ENCODE measurements at regions not wholly inside any gene's neighbourhood (a gene's known extent, or its start where the extent isn't known, plus 50 kb on each side); places are given as distances from the start of the nearest gene placed in this dataset.

GRCh38 chr7:125572414-125572813 lies 642.8 kb upstream of the POT1 start:
- no peak overlapping the region for H3K27ac ChIP-seq
- H3K4me1 ChIP-seq, result no peaks in the 10 kb centered on the region
- WGBS, 3 donors, result 60 to 79% (median 66%) methylated on average over 1 of the region's 1 CpG
- H3K4me3 ChIP-seq, result no peak overlapping the region
- no peaks in the 10 kb centered on the region for H3K36me3 ChIP-seq (ENCODE audit: insufficient read depth in 1 of 2, low read depth in 1 of 2)
- ATAC-seq (no peak), DNase-seq (no peak)
- intact Hi-C loops (cut with DNase I), result no loop called here
- no peaks in the 10 kb centered on the region for H3K27me3 ChIP-seq (ENCODE audit: insufficient read depth in 3 of 3, low read length in 2 of 3)
- H3K9me3 ChIP-seq, result no peaks in the 10 kb centered on the region
- TF ChIP-seq CTCF (IDR thresholded peaks at IDR 0.05), result no peak

GRCh38 chr7:125568799-125569198 lies 639.2 kb upstream of the POT1 start:
- DNase-seq (no peak), ATAC-seq (no peak)
- no peak overlapping the region for H3K27ac ChIP-seq
- H3K27me3 ChIP-seq (ENCODE audit: insufficient read depth in 3 of 3, low read length in 2 of 3), result no peaks in the 10 kb centered on the region
- no peaks in the 10 kb centered on the region for H3K4me1 ChIP-seq
- WGBS, 3 donors, result 84 to 88% (median 86%) methylated on average over 4 of the region's 4 CpGs
- H3K4me3 ChIP-seq, result no peak overlapping the region
- no peaks in the 10 kb centered on the region for H3K36me3 ChIP-seq (ENCODE audit: insufficient read depth in 1 of 2, low read depth in 1 of 2)
- TF ChIP-seq CTCF (IDR thresholded peaks at IDR 0.05), result no peak
- no peaks in the 10 kb centered on the region for H3K9me3 ChIP-seq
- intact Hi-C loops (cut with DNase I), result no loop called here

- Histone ChIP-seq H3K36me3 (ENCODE audit: insufficient read depth in 1 of 2, low read depth in 1 of 2) (no peaks in the 10 kb centered on the region), H3K27ac (no peak overlapping the region), H3K4me1 (no peaks in the 10 kb centered on the region), H3K4me3 (no peak overlapping the region), H3K27me3 (ENCODE audit: insufficient read depth in 3 of 3, low read length in 2 of 3) (no peaks in the 10 kb centered on the region), H3K9me3 (no peaks in the 10 kb centered on the region)
- ATAC-seq, result no peak
- no peak for TF ChIP-seq CTCF (IDR thresholded peaks at IDR 0.05)
- no peak for DNase-seq
- intact Hi-C loops (cut with DNase I), result no loop called here
- whole genome bisulfite sequencing, 3 donors, result 80 to 84% (median 80%) methylated on average over 2 of the region's 2 CpGs
These were observed 638.1 kb upstream of the POT1 start for GRCh38 chr7:125567686-125568085.

- no peak overlapping the region for H3K27ac ChIP-seq
- no peak for ATAC-seq
- DNase-seq, result no peak
- no peak for TF ChIP-seq CTCF (IDR thresholded peaks at IDR 0.05)
- H3K36me3 ChIP-seq (ENCODE audit: insufficient read depth in 1 of 2, low read depth in 1 of 2), result no peaks in the 10 kb centered on the region
- 69 to 75% (median 73%) methylated on average over 12 of the region's 12 CpGs for WGBS, 3 donors
- intact Hi-C loops (cut with DNase I), result no loop called here
- H3K4me1 ChIP-seq, result no peaks in the 10 kb centered on the region
- no peaks in the 10 kb centered on the region for H3K27me3 ChIP-seq (ENCODE audit: insufficient read depth in 3 of 3, low read length in 2 of 3)
- no peaks in the 10 kb centered on the region for H3K9me3 ChIP-seq
- H3K4me3 ChIP-seq, result no peak overlapping the region
These were observed 634.4 kb upstream of the POT1 start for GRCh38 chr7:125563964-125564529.

GRCh38 chr7:125563557-125563956 lies 633.9 kb upstream of the POT1 start:
- 69 to 80% (median 74%) methylated on average over 9 of the region's 9 CpGs for WGBS, 3 donors
- H3K27ac ChIP-seq, result no peak overlapping the region
- no peaks in the 10 kb centered on the region for H3K4me1 ChIP-seq
- TF ChIP-seq CTCF (IDR thresholded peaks at IDR 0.05), result no peak
- no peaks in the 10 kb centered on the region for H3K9me3 ChIP-seq
- H3K4me3 ChIP-seq, result no peak overlapping the region
- intact Hi-C loops (cut with DNase I), result no loop called here
- no peaks in the 10 kb centered on the region for H3K27me3 ChIP-seq (ENCODE audit: insufficient read depth in 3 of 3, low read length in 2 of 3)
- no peak for DNase-seq
- H3K36me3 ChIP-seq (ENCODE audit: insufficient read depth in 1 of 2, low read depth in 1 of 2), result no peaks in the 10 kb centered on the region
- no peak for ATAC-seq
